BE2C (cell line): ENCODE measurements at regions not wholly inside any gene's neighbourhood (a gene's known extent, or its start where the extent isn't known, plus 50 kb on each side); places are given as distances from the start of the nearest gene placed in this dataset.

Source experiments
- DNase-seq: peaks from one replicate; pipeline ENCODE4 v3.0.0-alpha.2; 2020
- H3K27me3 ChIP-seq: fragments of 250-450 bp; sonication (Bioruptor Pico); 2 replicates; pipeline ENCODE4 v1.5.1; 2020; ENCODE audit warnings: mild to moderate bottlenecking
- H3K36me3 ChIP-seq: fragments of 250-450 bp; sonication (Bioruptor Pico); 2 replicates; pipeline ENCODE4 v1.5.1; 2020; ENCODE audit warnings: mild to moderate bottlenecking
- H3K4me1 ChIP-seq: fragments of 250-450 bp; sonication (Bioruptor Pico); 2 replicates; pipeline ENCODE4 v1.5.1; 2020
- H3K4me3 ChIP-seq: 2 replicates; pipeline ENCODE4 v1.5.1; 2011; ENCODE audit warnings: low read depth, low read length
- H3K9me3 ChIP-seq: fragments of 250-450 bp; sonication (Bioruptor Pico); 2 replicates; pipeline ENCODE4 v1.5.1; 2020
- TF ChIP-seq, protein P1 (sequence below): IDR thresholded peaks from 2 replicates; pipeline ENCODE4 v1.5.1; 2012; ENCODE audit warnings: mild to moderate bottlenecking, low read depth, low read length

DNA sequence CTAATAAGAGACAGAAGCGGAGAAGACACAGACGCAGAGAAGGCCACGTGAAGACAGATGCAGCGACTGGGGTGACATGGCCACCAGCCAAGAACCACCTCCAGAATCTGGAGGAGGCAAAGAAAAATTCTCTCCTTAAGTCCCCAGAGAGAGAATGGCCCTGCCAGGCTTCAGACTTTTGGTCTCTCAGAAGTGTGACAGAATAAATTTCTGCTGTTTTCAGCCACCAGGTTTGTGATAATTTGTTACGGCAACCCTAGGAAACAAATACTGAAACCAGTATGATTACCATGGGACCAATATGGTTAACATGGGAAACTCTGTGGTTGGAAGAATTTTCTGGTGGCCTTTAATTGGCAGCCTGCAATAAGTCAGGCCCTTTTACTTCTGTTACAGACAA lies 63.9 kb upstream of the DOCK9 start:
- H3K4me3 ChIP-seq, result no peak overlapping the region
- TF ChIP-seq, protein P1, sequence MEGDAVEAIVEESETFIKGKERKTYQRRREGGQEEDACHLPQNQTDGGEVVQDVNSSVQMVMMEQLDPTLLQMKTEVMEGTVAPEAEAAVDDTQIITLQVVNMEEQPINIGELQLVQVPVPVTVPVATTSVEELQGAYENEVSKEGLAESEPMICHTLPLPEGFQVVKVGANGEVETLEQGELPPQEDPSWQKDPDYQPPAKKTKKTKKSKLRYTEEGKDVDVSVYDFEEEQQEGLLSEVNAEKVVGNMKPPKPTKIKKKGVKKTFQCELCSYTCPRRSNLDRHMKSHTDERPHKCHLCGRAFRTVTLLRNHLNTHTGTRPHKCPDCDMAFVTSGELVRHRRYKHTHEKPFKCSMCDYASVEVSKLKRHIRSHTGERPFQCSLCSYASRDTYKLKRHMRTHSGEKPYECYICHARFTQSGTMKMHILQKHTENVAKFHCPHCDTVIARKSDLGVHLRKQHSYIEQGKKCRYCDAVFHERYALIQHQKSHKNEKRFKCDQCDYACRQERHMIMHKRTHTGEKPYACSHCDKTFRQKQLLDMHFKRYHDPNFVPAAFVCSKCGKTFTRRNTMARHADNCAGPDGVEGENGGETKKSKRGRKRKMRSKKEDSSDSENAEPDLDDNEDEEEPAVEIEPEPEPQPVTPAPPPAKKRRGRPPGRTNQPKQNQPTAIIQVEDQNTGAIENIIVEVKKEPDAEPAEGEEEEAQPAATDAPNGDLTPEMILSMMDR, result no peak
- H3K4me1 ChIP-seq, result no peaks in the 10 kb centered on the region; the same call in 1 of the 2 replicates
- no peaks in the 10 kb centered on the region for H3K9me3 ChIP-seq
- no peaks in the 10 kb centered on the region for H3K36me3 ChIP-seq
- peaks cover 4% of the 10 kb centered on the region for H3K27me3 ChIP-seq
- no peak for DNase-seq

DNA sequence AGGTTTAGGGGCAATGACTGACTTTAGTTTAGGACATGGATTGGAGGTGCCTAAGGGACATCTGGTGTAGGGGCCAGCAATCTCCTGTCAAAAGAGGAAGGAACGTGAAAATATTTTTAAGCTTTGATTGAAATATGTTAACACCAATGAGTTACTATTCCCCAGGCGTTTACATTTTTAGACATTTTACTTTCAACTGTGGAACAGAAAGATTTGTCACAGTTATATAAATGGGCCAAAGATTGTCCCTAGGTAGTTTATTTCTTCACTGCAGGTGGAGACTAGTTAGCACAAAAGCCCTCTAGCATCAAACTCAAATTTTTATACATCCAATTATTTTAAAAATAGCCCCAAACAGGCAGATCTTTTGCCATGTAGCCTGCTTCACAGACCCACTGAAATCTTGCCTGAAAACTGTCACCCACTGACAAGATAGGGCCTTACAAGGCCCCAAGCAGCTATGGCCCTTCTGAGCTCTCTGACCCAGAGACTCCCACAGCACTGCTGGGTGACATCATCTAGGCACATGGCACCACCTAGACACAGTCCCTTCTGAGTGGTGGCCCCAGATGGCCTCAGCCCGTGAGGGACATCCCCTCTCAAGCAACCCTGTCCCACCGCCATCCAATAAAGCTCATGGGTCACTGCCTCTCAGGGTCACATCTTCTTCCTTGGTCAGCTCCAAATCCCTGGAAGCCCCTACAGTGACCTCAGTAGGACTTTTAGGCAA lies 64.8 kb upstream of the DOCK9 start:
- peaks cover 4% of the 10 kb centered on the region for H3K27me3 ChIP-seq
- H3K9me3 ChIP-seq, result no peaks in the 10 kb centered on the region
- no peak for DNase-seq
- TF ChIP-seq, protein P1, result no peak
- H3K4me3 ChIP-seq, result no peak overlapping the region
- no peaks in the 10 kb centered on the region; the same call in 1 of the 2 replicates for H3K4me1 ChIP-seq
- no peaks in the 10 kb centered on the region for H3K36me3 ChIP-seq

DNA sequence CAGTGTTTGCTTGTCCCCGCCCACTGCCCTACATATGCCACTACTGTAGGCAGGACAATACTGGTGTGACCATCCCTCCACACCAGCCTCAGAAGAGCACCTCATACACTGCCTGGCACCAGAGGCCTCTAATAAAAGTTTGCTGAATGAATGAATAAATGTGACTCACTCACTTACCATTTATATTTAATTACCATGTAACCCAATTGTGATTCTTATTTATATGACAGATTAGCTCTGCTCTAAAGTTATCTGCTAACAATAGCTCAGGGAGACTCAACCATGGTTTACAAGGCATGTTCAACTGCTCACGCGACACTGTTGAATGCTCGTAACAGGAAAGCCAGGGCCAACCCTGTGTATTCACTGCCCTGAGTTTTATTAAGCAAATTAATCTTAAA lies 66.0 kb upstream of the DOCK9 start:
- DNase-seq, result no peak
- no peaks in the 10 kb centered on the region for H3K9me3 ChIP-seq
- H3K27me3 ChIP-seq, result peaks cover 4% of the 10 kb centered on the region
- no peaks in the 10 kb centered on the region for H3K36me3 ChIP-seq
- TF ChIP-seq, protein P1, result no peak
- no peak overlapping the region for H3K4me3 ChIP-seq
- H3K4me1 ChIP-seq, result no peaks in the 10 kb centered on the region; the same call in 1 of the 2 replicates

DNA sequence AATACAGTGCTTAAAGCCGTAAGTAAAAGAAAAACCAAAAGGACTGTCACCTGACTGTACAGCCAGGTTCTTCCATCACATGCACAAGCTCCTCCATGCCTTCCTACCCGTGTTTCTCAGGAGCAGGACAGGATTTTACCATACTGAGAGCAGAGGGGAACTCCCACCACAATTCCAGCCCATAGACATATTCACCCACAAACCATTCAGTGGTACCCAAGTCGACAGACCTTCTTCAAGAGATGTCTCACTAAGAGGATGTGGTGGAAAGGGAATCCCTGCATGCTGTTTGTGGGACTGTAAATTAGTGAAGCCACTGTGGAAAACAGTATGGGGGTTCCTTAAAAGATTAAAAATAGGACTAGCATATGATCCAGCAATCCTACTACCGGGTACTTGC lies 66.9 kb upstream of the DOCK9 start:
- no peaks in the 10 kb centered on the region for H3K36me3 ChIP-seq
- TF ChIP-seq, protein P1, result no peak
- no peak overlapping the region for H3K4me3 ChIP-seq
- DNase-seq, result no peak
- H3K9me3 ChIP-seq, result no peaks in the 10 kb centered on the region
- H3K27me3 ChIP-seq, result peaks cover 4% of the 10 kb centered on the region
- no peaks in the 10 kb centered on the region; the same call in 1 of the 2 replicates for H3K4me1 ChIP-seq

DNA sequence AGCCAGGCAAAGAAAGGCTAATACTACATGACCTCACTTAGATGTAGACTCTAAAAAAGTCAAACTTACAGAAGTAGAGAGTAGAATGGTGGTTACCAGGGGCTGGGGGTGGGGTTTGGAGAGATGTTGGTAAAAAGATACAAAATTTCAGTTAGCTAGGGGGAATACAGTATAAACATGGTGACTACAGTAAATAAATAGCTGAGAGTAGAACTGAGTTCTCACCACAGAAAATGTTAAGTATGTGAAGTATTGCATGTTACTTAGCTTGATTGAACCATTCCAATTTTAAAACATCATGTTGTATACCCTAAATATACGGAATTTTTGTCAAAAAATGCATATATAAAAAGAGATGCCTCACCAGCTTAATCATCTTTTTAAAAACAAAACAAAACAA lies 67.5 kb upstream of the DOCK9 start:
- no peak overlapping the region for H3K4me3 ChIP-seq
- H3K4me1 ChIP-seq, result no peaks in the 10 kb centered on the region; the same call in 1 of the 2 replicates
- no peaks in the 10 kb centered on the region; the same call in 1 of the 2 replicates for H3K27me3 ChIP-seq
- TF ChIP-seq, protein P1, result no peak
- no peaks in the 10 kb centered on the region for H3K9me3 ChIP-seq
- no peak for DNase-seq
- no peaks in the 10 kb centered on the region for H3K36me3 ChIP-seq

DNA sequence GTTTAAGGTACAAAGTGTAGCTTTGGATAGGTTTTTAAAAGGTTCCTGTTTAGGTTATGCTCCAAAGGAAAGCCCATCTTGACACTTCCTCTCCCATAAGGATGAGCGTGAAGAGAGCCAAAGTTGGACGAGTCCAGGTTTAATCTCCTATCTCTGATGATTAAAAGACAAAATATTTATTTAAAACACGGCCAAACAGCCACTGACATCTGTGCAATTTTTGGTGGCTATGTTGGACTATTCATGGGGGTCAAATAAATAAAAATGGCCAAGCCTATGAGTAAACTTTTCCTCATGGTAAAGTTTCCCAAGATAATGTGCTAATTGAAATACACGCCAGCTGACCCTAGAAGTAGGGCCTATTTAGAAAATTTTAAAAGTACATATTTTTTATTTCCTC lies 69.0 kb upstream of the DOCK9 start:
- no peak overlapping the region for H3K4me3 ChIP-seq
- H3K36me3 ChIP-seq, result no peaks in the 10 kb centered on the region
- no peaks in the 10 kb centered on the region; the same call in 1 of the 2 replicates for H3K9me3 ChIP-seq
- H3K4me1 ChIP-seq, result no peaks in the 10 kb centered on the region; the same call in 1 of the 2 replicates
- DNase-seq, result no peak
- TF ChIP-seq, protein P1, result no peak
- H3K27me3 ChIP-seq, result no peaks in the 10 kb centered on the region; the same call in 1 of the 2 replicates
